Stomach (tissue), 4 donors: ENCODE measurements at regions not wholly inside any gene's neighbourhood (a gene's known extent, or its start where the extent isn't known, plus 50 kb on each side); places are given as distances from the start of the nearest gene placed in this dataset.

Experiments
- CTCF ChIP-seq, 7 experiments: fragments of 450-650 bp in 4 of 7; fragments of 200-600 bp in 3 of 7; sonication (generic) in 3 of 7; IDR thresholded peaks; one replicate each; pipeline ENCODE4 v1.5.1; 2016 to 2019; ENCODE audit warnings: antibody characterized with exemption in 7 of 7, control low read depth in 2 of 7, mild to moderate bottlenecking in 1 of 7
- EP300 ChIP-seq: sonication (generic); formaldehyde crosslinking; IDR thresholded peaks from one replicate; pipeline ENCODE4 v1.6.1; 2017; ENCODE audit warnings: antibody characterized with exemption

GRCh38 chr13:106096661-106097092 is 438.8 kb downstream of the EFNB2 start:
- no peak for TF ChIP-seq CTCF (IDR thresholded peaks at IDR 0.05)
- TF ChIP-seq EP300: no peak
